Activated T-cell treated with anti-CD3 and anti-CD28 coated beads for 48 hours (primary cell): ENCODE measurements at regions not wholly inside any gene's neighbourhood (a gene's known extent, or its start where the extent isn't known, plus 50 kb on each side); places are given as distances from the start of the nearest gene placed in this dataset.

Experiments
- DNase-seq: peaks from one replicate; pipeline ENCODE4 v3.0.0-alpha.2; 2020; ENCODE audit warnings: low read depth

DNA sequence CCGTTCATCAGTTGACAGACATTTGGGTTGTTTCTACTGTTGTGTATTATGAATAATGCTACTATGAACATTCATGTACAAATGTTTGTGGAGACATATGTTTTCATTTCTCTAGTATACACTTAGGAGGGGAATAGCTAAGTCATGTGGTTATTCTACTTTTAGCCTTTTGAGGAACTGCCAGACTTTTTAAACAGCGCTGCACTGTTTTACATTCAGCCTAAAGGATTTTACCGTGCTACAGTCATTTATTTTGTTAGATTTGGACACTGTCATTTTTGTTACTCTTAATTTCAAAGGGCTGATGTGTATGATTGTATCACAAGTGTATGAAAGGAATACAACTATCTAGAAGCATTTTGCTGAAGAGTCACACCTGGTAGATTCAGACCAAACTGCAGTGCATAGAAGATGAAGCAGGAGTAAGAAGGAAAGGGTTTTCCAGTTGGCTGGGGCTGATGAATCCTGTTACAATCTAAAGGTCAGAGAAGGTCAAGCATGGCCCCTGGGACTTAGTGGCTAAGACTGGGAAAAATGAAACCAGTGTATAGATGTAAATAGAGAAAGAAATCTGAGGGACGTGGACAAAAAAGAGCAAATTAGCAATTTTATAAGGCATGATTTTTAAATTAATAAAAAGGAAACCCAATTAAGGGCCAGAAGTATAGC, 509.7 kb downstream of the PSAT1 start:
- no peak for DNase-seq

- no peak for DNase-seq
These were observed 510.4 kb downstream of the PSAT1 start for GRCh38 chr9:78807286-78807685.

DNA sequence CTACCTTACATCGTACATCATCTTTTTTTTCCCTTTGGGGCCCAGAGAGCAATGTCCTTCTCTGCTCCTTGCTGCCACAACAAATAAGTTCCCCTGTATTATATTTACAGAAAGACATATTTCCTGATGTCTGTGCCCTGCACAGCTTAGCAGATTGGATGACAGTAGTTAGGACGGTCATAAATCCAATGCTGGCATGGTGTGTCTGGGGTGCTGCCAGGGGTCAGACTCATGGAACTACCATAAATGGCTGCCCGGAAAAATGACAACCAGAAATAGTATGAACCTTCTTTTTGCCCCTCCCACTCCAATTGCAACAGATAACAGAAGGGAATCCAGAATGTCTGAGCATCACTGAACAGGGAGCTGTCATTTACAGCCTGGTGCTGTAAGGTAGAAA, 511.1 kb downstream of the PSAT1 start:
- no peak for DNase-seq

DNA sequence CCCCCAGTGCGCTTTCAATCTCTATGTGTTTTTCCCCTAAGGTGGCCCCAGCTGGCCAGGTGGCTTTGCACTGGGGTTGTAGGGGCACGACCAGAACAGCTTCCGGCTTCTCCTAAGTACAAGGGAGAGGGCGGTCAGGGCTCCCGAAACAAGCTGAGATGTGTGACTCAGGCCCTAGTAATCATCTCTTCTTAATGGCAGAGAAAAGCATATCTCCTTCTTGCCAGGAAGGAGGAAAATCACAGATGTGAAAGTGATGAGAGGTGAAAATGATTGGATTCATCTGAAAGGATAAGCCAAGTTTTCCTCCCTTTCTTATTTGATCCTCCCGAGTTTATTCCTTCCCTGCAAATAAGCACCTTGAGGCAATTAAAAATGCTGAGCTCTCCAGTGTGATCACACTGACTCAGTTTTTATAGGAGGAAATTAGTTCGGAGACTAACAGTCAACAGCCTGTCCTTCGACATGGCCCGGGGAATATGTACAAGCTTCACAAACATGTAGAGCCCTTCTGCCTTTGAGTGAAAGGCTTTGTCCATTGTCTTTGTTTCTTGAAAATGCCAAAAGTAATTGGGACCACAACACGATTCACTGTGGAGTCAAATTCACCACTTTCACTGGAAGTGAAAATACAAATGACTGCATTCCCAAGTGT, 514.8 kb downstream of the PSAT1 start:
- DNase-seq, result no peak

DNA sequence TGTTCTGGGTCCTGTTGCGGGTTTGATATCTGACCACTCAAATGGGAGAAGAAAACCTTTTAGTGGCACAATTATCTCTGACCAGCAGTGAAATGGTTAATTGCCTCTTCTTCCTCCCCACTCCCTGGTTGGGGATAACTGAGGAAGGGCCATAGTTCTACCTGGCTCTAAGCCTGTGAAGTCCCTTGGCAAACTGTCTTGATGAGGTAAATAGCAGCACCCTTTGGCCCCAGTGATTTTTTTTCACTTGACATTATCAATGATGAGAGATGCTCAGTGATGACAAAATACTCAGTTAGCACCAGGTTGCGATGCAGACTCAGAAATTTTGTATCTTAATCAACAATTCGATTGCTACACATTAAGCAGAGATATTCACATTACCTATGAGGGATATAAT, 515.7 kb downstream of the PSAT1 start:
- DNase-seq, result no peak

DNA sequence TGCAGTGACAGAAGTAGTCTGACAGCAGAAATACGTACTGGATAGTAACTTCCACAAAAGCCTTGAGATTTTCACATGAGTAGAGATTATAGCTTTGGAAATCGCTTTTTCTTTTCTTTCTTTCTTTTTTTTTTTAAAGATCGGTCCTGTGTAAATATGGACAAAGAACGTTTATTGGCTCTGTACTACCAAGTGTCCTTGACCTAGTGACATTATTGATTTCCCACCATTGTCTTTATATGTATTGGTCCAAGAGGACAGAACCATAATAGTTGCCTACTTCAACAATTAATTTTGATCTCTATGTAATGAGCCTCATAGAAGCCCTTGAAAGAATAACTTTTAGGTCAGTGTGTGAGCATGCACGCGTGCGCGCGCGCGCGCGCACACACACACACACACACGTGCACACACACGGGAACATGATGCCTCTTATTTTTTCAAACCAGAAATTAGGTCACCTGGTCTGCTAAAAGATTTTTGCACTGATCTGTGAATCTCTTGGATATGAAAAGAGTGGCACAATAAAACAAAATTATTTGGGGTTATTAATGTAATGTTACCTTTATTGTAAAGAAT, 516.8 kb downstream of the PSAT1 start:
- no peak for DNase-seq

GRCh38 chr9:78821126-78821822, 524.3 kb downstream of the PSAT1 start:
- no peak for DNase-seq

GRCh38 chr9:78826527-78826926, 529.6 kb downstream of the PSAT1 start:
- DNase-seq, result no peak

- DNase-seq, result no peak
These were observed 531.6 kb downstream of the PSAT1 start for GRCh38 chr9:78828521-78828920.

GRCh38 chr9:78830301-78830700, 533.4 kb downstream of the PSAT1 start:
- DNase-seq, result no peak

DNA sequence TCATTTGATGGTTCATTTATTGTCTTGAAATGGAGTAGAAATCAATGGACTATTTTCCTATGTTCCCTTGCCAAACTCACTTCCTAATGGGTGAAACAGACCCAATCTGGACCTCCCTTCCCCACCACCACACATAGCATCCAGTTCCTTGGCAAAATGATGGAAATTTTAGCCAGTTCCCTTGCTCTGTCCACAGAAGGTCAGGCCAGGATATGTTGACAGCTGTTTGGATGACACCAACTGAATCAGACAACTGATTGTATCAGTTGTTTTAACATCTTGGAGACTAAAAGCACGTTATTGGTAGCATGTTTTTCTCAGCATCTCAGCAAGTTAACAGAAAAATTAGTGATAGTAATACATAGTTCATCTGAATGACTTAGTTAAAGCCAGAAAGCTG, 534.8 kb downstream of the PSAT1 start:
- DNase-seq, result no peak

GRCh38 chr9:78835928-78836450, 539.1 kb downstream of the PSAT1 start:
- no peak for DNase-seq

DNA sequence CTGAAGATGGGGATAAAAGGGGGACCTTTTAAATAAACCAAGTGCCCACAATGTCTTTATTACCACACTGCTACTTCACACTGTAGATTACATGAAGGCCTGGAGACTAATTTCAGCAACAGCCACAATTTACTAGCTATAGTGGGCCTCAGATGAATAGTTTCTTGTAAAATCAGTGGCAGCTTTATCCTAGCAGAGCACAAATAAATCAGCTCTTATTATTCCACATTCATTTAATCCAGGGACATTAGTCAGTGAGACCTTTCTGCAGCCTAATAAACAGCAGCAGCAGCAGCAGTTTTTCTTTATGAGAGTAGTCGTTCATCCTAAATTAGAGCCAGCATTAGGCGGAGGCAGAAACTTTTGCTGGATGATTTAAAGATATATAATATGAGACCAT, 542.3 kb downstream of the PSAT1 start:
- no peak for DNase-seq

DNA sequence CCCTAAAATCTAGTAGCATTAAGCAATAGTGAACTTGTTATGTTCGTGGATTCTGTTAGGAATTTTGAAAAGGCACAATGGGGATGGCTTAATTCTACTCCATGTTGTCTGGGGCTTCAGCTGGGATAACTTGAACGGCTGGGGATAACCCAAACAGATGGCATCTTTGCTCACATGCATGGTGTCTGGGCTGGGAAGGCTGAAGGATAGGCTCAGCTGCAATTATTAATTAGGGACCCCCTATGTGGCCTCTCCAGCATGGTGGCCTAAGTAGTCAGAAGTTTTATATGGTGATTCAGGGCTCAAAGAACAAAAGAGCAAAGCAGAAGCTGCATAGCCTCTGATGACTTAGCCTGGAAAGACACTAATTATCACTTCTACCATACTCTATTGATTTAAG, 551.1 kb downstream of the PSAT1 start:
- DNase-seq, result no peak

DNA sequence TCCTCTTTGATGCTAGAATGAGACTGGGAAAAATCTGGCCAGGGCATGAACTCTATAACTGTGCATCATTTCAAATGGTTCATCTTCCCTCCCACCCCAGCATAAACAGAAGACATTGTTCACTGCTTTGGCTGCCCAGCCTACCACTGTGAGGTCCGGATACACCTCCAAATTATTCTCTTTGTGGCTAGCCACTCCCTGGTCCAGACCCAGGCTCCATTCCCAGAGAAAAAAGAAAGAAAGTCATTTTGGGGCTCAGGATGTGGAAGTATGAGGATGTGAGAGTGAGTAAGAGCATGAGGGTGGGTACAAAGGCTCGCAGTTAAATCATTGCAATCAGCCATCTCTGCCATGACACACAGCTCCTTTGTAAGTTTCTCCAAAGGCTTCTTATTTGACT, 559.2 kb downstream of the PSAT1 start:
- no peak for DNase-seq

- no peak for DNase-seq
These were observed 559.9 kb downstream of the PSAT1 start for GRCh38 chr9:78856781-78857180.

DNA sequence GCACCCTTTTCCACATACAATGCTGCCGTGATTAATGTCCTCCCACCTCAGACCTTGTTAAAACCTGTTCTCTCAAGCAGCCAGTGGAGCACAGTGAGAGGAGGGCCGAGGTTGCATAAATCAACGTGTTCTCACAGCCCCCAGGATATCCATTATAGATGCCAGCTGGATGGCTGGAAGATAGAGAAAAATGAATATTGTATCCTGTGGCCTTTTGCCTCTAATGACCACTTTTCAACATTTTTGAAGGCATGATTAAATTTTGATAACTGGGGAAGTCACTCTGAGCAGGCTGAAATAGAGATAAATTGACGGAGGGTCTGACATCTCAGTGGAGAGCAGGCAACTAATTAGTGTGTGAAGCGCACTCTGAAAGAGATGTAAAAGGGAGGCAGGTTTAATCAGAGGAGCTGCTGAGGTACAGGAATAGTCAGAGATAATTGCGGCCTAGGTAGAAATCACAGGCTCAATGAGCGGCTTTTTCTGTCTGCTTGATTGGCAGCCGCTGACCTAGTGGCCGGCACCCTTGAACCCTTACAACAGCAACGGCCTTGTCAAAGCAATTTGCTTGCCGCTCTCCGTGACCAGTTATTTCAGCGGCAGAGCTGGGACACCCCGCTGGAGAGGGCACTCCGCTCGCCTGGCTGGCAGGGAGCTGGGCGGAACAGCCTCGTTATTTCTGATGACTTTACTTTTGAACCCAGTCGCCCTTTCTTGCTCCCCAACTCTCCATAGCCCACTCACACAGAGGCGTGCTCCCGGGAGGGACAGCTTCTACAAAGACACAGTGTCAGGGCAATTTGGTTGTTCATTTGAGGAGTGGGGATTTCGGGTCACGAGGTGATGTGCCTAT, 560.7 kb downstream of the PSAT1 start:
- no peak for DNase-seq

GRCh38 chr9:78858266-78858665, 561.3 kb downstream of the PSAT1 start:
- no peak for DNase-seq

DNA sequence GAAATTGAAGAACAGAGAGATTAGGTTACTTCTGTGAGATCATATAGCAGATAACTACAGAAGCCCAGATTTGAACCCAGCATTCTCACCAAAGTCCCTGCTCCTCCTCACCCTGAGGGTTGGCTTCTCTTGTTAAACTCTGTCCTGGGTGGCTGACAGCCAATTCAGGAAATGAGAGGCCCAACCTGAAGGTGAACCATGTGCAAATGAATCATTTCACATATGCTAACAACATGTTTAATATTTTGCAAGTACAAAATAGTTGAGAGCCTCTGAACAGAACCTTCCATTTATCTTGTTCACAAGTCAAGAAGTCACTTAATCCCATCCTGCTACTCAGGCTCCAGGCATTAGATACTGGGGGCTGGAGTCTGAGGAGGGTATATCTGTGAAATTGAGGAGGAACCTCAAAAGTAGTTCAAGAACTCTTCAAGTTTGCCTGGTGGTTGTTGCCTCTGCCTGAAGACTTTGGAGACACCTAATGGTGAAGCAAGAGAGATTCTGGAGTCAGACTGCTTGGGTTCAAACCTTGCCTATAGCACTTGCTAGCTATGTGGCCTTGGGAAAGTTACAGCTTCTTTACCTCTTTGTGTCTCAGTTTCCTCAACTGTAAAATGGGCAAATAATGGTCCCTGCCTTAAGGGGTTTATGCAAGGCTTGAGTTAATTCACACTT, 564.0 kb downstream of the PSAT1 start:
- DNase-seq, result no peak

GRCh38 chr9:78863531-78863930, 566.6 kb downstream of the PSAT1 start:
- no peak for DNase-seq

GRCh38 chr9:78865737-78866136, 568.8 kb downstream of the PSAT1 start:
- DNase-seq, result no peak
